Ishikawa (cell line): ENCODE measurements at regions not wholly inside any gene's neighbourhood (a gene's known extent, or its start where the extent isn't known, plus 50 kb on each side); places are given as distances from the start of the nearest gene placed in this dataset.

Experiments
- CEBPB ChIP-seq: IDR thresholded peaks from 2 replicates; pipeline ENCODE4 v1.6.1; 2012
- CREB1 ChIP-seq: IDR thresholded peaks from 2 replicates; pipeline ENCODE4 v1.6.1; 2012; ENCODE audit warnings: low read depth
- EGR1 ChIP-seq: IDR thresholded peaks from 2 replicates; pipeline ENCODE4 v1.6.1; 2012
- EP300 ChIP-seq: IDR thresholded peaks from 2 replicates; pipeline ENCODE4 v1.6.1; 2012; ENCODE audit warnings: borderline replicate concordance
- FOXM1 ChIP-seq: IDR thresholded peaks from 2 replicates; pipeline ENCODE4 v1.6.1; 2012; ENCODE audit warnings: low read depth, borderline replicate concordance
- NFIC ChIP-seq: IDR thresholded peaks from 2 replicates; pipeline ENCODE4 v1.6.1; 2012
- RAD21 ChIP-seq: IDR thresholded peaks from 2 replicates; pipeline ENCODE4 v1.6.1; 2012; ENCODE audit warnings: low read depth
- TAF1 ChIP-seq: IDR thresholded peaks from 2 replicates; pipeline ENCODE4 v1.6.1; 2012; ENCODE audit warnings: low read depth, mild to moderate bottlenecking
- TCF12 ChIP-seq: IDR thresholded peaks from 2 replicates; pipeline ENCODE4 v1.6.1; 2012; ENCODE audit warnings: low read depth
- TEAD4 ChIP-seq: IDR thresholded peaks from 2 replicates; pipeline ENCODE4 v1.6.1; 2012
- YY1 ChIP-seq: IDR thresholded peaks from 2 replicates; pipeline ENCODE4 v1.6.1; 2012; ENCODE audit warnings: low read depth
- ZBTB7A ChIP-seq: IDR thresholded peaks from 2 replicates; pipeline ENCODE4 v1.6.1; 2012; ENCODE audit warnings: low read depth
- TF ChIP-seq, protein P1 (sequence below): IDR thresholded peaks from 2 replicates; pipeline ENCODE4 v1.6.1; 2012; ENCODE audit warnings: low read depth, mild to moderate bottlenecking
- TF ChIP-seq, protein P2 (sequence below): IDR thresholded peaks from 2 replicates; pipeline ENCODE4 v1.6.1; 2012
- TF ChIP-seq, protein P3 (sequence below): IDR thresholded peaks from 2 replicates; pipeline ENCODE4 v1.6.1; 2012

DNA sequence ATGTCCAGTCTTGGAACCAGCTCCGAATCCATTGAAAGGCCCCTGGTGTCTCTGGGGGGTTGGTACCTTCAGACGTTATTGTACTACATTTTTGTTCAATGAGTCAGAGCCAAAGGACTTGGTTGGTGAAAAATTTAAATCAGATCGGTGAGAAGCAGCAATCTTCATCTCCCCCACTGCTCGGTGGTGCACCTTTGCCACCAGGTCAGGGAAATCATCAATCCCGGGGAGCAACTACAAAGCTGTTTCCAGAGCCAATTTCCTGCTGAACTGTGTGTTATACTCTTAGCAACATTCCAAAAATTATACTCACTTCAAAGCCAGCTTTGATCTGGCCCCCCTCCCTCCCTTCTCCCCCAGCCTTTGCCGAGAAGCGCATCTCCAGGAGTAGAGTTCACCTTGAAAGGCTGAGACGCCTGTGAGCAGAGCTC lies 375.2 kb upstream of the WWC1 start:
- TF ChIP-seq RAD21 (no peak), EGR1 (no peak), ZBTB7A (no peak), CEBPB (no peak), CREB1 (no peak), FOXM1 (no peak), NFIC (no peak), YY1 (no peak), EP300 (no peak), TEAD4 (no peak), TCF12 (no peak), TAF1 (no peak)
- TF ChIP-seq, protein P1, sequence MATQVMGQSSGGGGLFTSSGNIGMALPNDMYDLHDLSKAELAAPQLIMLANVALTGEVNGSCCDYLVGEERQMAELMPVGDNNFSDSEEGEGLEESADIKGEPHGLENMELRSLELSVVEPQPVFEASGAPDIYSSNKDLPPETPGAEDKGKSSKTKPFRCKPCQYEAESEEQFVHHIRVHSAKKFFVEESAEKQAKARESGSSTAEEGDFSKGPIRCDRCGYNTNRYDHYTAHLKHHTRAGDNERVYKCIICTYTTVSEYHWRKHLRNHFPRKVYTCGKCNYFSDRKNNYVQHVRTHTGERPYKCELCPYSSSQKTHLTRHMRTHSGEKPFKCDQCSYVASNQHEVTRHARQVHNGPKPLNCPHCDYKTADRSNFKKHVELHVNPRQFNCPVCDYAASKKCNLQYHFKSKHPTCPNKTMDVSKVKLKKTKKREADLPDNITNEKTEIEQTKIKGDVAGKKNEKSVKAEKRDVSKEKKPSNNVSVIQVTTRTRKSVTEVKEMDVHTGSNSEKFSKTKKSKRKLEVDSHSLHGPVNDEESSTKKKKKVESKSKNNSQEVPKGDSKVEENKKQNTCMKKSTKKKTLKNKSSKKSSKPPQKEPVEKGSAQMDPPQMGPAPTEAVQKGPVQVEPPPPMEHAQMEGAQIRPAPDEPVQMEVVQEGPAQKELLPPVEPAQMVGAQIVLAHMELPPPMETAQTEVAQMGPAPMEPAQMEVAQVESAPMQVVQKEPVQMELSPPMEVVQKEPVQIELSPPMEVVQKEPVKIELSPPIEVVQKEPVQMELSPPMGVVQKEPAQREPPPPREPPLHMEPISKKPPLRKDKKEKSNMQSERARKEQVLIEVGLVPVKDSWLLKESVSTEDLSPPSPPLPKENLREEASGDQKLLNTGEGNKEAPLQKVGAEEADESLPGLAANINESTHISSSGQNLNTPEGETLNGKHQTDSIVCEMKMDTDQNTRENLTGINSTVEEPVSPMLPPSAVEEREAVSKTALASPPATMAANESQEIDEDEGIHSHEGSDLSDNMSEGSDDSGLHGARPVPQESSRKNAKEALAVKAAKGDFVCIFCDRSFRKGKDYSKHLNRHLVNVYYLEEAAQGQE = no peak
- TF ChIP-seq, protein P2, sequence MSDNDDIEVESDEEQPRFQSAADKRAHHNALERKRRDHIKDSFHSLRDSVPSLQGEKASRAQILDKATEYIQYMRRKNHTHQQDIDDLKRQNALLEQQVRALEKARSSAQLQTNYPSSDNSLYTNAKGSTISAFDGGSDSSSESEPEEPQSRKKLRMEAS = no peak
- TF ChIP-seq, protein P3, sequence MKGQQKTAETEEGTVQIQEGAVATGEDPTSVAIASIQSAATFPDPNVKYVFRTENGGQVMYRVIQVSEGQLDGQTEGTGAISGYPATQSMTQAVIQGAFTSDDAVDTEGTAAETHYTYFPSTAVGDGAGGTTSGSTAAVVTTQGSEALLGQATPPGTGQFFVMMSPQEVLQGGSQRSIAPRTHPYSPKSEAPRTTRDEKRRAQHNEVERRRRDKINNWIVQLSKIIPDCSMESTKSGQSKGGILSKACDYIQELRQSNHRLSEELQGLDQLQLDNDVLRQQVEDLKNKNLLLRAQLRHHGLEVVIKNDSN = no peak

DNA sequence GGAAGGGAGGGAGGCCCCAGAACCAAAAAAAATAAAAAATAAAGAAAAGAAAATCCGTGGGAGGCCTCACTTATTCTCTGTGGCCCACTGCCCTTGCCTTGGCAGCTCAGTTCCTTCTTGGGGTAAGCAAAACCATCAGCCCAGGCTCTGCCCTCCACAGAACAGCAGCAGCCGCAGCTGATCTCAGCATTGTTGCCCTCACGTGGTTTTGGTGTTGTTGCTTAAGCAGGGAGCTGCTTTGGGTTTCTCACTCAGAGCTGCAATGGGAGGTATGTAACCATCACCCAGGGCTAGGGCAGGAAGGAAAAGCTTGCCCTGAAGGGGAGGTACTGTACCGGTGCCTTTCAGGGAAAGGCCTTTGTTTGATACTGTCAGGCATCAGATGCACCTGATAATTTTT lies 374.7 kb upstream of the WWC1 start:
- TF ChIP-seq NFIC (no peak), YY1 (no peak), CREB1 (no peak), EP300 (no peak), TCF12 (no peak)
- TF ChIP-seq, protein P2 = no peak

DNA sequence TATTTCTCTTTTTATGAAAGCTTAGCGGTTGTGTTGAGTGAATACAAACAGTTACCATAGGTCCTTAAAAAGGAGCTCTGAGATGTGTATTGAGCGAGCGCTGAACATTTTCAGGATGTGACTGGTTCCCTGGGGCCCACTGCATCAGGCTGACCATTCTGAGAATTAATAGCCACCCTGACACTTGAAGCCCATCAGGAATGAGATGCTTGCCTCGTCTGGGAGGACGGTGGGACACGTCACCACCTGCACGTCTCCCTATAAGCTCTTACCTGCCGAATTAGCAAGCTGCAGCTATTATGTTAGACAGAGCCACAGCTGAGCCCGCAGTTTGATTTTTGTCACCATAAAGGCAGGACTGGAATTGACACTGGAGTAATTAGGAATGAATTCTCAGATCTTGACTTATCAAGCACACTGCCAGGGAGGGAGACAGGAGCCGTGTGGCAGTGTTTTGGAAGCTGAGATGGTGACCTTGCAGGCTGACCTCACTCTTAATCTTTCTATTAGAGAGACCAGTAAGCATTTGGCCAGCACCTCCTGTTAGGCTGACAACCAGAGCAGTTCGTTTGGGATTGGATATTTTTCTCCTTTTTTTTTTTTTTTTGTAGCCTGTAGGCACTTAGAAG lies 373.1 kb upstream of the WWC1 start:
- TF ChIP-seq, protein P1 = no peak
- TF ChIP-seq TAF1 = no peak
- no peak for TF ChIP-seq NFIC
- TF ChIP-seq ZBTB7A = no peak
- no peak for TF ChIP-seq CREB1
- TF ChIP-seq, protein P2 = no peak
- no peak for TF ChIP-seq EP300
- TF ChIP-seq, protein P3 = no peak
- TF ChIP-seq TCF12 = no peak
- no peak for TF ChIP-seq TEAD4
- TF ChIP-seq FOXM1 = no peak
- no peak for TF ChIP-seq CEBPB
- no peak for TF ChIP-seq EGR1
- TF ChIP-seq YY1 = no peak
- TF ChIP-seq RAD21 = no peak

DNA sequence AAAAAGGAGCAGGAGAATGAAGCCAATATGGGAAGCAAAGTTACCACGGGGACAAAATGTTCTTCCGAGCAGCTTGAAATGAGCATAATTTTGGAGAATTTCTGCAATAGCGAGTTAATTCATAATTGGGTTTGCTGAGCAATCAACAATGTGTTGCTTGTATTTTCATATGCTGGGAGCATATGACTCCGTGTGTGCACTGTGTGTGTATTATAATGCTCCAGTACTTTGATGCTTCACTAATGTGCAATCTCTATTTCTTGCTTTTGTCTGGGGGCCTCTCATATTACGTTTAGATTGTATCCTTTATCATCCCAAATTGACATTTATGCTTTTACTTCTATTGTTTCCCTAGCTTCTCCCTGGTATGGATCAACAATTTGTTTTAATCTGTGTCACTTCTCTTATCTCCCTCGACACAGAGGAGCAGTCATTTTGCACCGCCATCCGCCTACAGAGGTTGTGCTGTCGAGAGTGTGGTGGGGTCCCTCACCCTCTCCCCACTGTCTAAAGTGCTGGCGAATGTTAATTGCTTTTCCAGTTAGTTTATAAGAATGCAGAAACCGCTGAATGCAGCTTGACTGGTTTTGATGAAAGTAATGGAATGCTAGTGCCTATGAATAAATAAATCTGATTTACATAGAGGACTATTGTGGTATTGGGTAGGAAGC lies 372.5 kb upstream of the WWC1 start:
- TF ChIP-seq NFIC (no peak), CEBPB (no peak)
- TF ChIP-seq, protein P2 = no peak

DNA sequence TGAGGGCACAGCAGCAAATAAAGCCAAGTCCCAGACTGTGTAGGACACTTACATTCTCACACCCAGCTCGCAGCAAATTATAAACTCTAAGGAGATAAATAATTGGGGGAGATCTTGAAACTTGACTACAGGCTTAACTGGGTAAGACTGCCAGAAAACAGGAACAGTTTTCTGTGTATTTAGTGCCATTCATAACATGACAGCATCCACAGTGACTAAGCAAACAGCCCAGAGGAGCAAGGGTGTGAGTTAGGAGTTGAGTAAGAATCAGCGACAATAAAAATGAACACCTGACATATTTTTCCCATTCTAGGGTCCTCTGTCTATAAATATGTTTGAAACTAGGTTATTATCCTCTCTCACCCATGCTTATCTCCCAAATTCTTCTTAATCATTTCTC lies 370.9 kb upstream of the WWC1 start:
- TF ChIP-seq, protein P2 = no peak
- no peak for TF ChIP-seq YY1
- no peak for TF ChIP-seq CEBPB
- TF ChIP-seq ZBTB7A = no peak
- TF ChIP-seq NFIC = no peak
- TF ChIP-seq FOXM1 = no peak
- TF ChIP-seq TAF1 = no peak
- TF ChIP-seq CREB1 = no peak
- no peak for TF ChIP-seq RAD21
- TF ChIP-seq, protein P1 = no peak
- TF ChIP-seq EP300 = no peak
- no peak for TF ChIP-seq TCF12
